ENCODE measurements at regions not wholly inside any gene's neighbourhood (a gene's known extent, or its start where the extent isn't known, plus 50 kb on each side); places are given as distances from the start of the nearest gene placed in this dataset.
"Not testable (repeated sequence)": the region's sequence is repeated elsewhere in the genome, so short reads cannot be mapped to it uniquely, and the experiment has no call there.

DNA sequence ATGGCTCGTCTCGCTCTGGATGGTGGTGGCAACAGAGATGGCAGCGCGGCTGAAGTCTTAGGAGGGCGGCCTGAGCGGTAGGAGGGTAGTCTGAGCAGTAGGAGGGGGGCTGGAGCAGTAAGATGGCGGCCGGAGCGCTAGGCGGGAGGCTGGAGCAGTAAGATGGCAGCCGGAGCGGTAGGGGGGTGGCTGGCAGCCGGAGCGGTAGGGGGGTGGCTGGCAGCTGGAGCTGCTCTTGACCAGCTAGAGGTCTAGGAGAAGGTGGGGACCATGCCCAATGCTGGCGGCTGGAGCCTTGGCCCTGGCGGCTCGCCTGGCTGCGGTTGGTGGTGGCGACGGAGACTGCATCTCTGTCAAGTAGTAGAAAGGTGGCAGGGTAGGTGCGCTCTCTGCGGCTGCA, 1262.7 kb downstream of the SPATA31A7 start:
- ATAC-seq: peak in 1 of 4 donors; percentile 20
- no CpG with 5 or more reads among the region's 22 CpGs for WGBS (ENCODE audit: insufficient coverage, low coverage, low lambda C conversion rate, missing lambda C conversion rate)
- H3K4me1 ChIP-seq; H3K36me3 ChIP-seq; H3K27ac ChIP-seq; intact Hi-C loops (cut with DNase I); H3K4me3 ChIP-seq; H3K9me3 ChIP-seq; DNase-seq; H3K27me3 ChIP-seq: not testable (repeated sequence)

DNA sequence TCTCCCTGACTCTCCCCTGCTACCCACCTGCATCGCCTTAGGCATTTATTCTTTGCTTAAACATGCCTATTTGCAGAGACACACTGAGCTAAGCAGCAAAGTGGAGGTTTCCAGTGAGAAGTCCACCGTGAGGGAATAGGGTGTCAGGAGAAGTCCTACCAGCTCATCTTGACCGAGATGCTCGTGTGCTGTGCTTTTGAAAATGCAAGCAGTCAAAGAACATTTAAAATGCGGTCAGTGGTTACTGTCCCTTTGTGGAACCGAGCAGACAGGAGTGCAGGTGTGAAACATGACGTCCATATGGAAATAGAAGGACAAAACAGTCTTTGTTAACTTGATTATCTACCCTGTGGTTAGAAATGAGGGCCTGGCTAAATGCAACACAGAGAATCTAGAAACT, 1274.3 kb downstream of the SPATA31A7 start:
- ATAC-seq; H3K27ac ChIP-seq; H3K4me3 ChIP-seq; H3K36me3 ChIP-seq; H3K27me3 ChIP-seq; DNase-seq; H3K9me3 ChIP-seq; intact Hi-C loops (cut with DNase I); H3K4me1 ChIP-seq: not testable (repeated sequence)
- no CpG with 5 or more reads among the region's 7 CpGs for WGBS (ENCODE audit: insufficient coverage, low coverage, low lambda C conversion rate, missing lambda C conversion rate)

DNA sequence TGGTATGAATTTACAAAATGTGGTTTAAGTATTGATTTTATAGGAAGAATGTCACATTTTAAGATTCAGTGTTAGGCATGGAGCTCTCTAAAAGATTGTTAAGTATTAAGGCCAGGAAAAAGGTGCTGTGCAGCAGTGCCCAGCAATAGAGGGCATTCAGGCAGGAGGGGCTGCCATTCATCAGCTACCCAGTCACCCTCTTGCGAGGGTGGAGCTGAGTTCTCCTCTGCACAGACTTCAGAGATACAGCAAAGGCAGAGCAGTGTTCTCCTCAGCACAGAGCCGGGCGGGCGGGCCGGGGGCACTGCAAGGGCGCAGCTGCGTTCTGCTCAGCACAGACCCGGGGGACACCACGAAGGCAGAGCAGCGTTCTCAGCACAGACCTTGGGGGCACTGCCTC, 1275.1 kb downstream of the SPATA31A7 start:
- WGBS (ENCODE audit: insufficient coverage, low coverage, low lambda C conversion rate, missing lambda C conversion rate): no CpG with 5 or more reads among the region's 10 CpGs

More for the DNA sequence above, 1275.1 kb downstream of the SPATA31A7 start:
- ATAC-seq; H3K9me3 ChIP-seq; DNase-seq; intact Hi-C loops (cut with DNase I); H3K36me3 ChIP-seq; H3K4me3 ChIP-seq; H3K4me1 ChIP-seq; H3K27ac ChIP-seq; H3K27me3 ChIP-seq: not testable (repeated sequence)
